Ammon's horn (tissue), 1 donor: ENCODE measurements at regions not wholly inside any gene's neighbourhood (a gene's known extent, or its start where the extent isn't known, plus 50 kb on each side); places are given as distances from the start of the nearest gene placed in this dataset.
"Not testable (repeated sequence)": the region's sequence is repeated elsewhere in the genome, so short reads cannot be mapped to it uniquely, and the experiment has no call there.

Source experiments
- DNase-seq: peaks from one replicate; pipeline ENCODE4 v3.0.0-alpha.2; 2016; ENCODE audit warnings: low spot score

DNA sequence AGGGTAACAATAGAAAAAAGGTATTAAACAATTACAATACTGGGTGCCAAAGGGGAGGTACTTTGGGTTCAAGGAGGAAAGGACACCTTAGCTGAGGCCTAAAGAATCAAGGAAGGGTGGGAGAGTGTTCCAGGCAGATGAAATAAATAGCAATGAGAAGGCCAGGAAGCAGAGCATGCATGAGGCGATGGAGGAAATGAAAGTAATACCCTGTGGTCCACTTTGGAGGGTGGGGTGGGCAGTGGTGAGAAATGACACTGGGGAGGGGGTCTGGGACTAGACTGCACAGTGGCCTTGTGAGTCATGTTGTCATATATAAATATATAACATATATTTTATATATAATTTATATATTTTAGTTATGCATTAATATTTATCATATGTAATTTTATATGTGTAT lies 55.9 kb downstream of the BHLHE40 start:
- DNase-seq = no peak

DNA sequence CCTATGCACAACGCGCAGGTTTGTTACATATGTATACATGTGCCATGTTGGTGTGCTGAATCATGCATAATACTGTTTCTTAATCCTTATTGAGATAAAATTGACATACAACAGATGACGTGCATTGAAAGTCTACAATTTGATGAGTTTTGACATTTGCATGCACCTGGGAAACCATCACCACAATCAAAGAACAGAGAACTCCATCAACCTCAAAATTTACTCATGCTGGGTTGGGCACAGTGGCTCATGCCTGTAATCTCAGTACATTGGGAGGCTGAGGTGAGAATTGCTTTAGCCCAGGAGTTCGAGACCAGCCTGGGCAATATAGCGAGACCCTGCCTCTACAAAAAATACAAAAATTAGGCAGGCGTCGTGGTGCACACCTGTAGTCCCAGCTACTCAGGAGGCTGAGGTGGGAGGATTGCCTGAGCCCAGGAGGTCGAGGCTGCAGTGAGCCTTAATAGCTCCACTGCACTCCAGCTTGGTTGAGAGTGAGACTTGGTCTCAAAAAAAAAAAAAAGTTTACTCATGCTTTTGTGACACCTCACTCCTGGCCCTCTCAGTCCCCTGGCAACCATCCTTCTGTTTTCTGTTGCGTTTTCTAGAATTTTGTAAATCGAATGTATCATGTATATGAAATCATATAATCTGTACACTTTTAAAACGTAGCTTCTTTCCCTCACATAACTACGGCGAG lies 56.6 kb downstream of the BHLHE40 start:
- no peak for DNase-seq

DNA sequence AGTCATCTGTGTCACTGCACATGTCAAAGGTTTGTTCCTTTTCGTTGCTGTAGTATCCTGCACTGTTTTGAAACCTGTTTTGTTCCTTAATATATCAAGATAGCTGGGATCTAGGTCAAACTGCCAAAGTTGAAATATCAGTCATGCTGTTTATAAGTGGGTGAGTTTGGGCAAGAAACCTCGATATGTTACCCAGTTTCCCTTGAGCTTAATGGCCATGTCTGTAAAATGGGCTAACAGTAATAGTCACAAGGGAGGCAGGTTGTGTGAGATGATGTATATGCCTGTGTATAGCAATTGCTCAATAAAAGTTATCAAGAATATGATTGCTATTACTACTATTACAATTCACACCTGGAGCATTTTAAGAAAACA lies 57.1 kb downstream of the BHLHE40 start:
- DNase-seq = no peak

DNA sequence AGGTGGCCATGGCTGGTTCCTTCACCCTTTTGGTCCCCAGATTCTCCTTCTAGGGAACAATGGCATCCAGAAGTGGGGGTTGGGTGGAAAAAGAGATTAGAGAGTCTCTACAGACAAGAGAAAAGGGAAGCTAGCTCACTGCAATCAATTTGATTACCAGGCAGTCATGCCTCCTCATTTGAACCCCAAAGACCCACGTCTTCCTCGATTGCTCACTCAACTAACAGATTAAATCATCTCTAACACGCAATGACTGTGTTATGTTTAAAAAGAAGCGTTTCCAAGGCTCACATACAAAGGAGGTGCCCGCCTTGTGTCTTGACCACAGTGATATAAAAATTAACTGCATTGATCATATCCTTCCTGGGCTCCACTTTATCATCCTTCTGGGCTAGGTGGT lies 57.6 kb downstream of the BHLHE40 start:
- DNase-seq = no peak

DNA sequence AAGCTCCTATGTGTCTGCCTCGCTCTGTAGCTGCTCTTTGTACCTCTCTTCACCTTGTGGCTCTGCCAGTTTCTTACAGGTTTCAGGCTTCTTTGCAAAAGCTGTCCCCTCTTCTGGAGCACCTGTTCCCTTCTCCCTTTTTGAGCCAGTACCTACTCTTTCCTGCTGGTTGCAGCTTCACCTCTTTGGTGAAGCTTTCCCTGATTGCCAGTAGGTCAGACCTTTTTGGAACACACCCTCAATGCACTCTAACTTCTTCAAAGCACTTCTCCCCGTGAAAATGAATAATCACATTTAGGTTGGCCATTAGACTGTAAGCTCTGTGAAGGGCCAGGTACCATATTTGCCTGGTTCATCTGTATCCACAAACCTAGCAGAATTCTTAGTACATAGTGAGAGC lies 60.3 kb downstream of the BHLHE40 start:
- DNase-seq = no peak

DNA sequence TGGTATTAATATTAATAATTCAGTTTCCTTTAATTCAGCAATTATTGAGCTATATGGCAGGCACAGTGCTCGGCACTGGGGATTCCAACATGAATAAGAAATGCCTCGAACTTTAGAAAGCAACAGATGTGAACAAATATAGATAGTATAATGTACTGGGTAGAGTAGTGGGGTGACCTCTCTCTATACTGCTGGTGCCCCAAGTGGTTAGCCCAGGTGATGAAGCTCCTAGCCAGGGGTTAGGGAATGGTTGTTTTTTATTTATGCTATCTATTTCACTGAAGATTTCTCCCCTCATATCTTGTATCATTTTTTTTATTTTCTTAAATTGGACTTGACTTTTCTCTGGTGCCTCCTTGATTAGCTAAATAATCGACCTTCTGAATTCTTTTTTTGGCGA lies 62.1 kb downstream of the BHLHE40 start:
- DNase-seq = no peak

DNA sequence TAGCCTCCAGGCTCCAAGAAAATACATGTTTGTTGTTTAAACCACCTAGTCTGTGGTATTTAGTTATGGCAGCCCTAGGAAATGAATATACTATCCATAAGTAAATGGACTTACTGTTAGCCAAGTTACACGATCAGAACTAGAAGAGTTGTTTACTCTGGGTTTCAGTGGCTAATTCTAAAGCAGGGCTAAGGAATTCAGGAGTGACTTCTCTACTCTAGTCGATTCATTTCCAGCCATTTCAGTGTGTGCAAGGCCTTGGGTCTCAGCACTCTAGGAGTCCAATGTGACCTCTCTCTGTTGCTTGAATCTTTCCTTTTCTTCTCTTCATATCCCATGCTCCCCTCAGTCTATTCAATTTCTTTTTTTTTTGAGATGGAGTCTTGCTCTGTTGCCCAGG lies 66.7 kb downstream of the BHLHE40 start:
- DNase-seq = no peak

DNA sequence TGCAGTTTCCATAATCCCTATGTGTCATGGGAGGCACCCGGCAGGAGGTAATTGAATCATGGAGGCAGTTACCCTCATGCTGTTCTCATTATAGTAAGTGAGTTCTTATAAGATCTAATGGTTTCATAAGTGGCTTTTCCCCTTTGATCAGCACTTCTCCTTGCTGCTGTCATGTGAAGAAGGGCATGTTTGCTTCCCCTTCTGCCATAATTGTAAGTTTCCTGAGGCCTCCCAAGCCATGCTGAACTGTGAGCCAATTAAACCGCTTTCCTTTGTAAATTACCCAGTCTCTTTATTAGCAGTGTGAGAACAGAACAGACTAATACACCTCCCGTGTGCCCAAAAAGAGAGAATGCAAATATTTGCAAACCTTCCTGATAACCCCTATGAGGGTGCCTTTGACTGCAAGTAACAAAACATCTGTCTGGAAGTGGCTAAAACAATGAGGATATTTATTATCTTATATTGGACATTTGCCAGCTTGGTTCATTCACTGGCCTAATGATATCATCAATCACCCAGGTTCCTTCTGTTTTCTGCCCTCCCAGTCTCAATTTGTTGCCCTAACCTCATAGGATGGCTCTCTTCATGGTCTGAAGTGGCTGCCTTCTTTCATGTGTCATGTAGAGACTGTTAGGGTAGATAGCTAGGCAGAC lies 68.7 kb downstream of the BHLHE40 start:
- no peak for DNase-seq

DNA sequence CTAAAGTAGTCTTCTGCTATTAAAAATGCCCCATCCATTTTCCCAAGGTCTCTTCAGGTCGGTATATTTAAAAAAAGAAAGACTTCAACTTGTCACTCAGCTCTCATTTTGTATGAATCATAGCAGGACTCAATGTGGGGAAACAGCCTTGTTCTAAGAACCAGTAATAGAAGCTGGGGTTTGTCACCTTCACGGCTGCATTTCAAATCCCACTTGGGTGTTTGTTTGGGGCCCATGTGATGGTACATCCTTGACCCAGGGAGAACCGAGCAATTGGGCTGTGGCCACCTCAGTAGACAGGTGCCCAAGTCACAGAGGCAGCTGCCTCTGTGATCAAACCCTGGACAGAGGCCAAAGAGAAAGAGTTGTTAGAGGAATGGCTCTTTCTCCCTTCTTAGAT lies 70.3 kb upstream of the ARL8B start:
- DNase-seq = no peak

DNA sequence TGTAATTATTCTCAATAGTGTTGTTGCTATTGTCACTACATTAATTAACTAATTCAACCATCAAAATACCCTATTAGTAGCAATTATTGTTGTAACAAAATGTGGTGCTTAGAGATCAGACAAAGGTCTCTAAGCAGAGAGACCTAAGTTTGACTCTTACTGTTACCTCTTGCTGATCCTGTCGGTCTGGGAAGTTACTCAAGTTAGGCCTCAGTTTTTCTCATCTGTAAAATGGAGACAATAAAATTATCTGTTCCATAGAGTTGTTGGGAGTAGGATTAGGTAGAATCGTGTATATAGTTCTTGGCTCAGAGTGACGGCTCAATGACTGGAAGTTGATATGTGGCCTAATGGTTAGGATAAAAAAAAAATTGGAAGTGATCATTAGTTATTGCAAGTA lies 69.8 kb upstream of the ARL8B start:
- DNase-seq = no peak

DNA sequence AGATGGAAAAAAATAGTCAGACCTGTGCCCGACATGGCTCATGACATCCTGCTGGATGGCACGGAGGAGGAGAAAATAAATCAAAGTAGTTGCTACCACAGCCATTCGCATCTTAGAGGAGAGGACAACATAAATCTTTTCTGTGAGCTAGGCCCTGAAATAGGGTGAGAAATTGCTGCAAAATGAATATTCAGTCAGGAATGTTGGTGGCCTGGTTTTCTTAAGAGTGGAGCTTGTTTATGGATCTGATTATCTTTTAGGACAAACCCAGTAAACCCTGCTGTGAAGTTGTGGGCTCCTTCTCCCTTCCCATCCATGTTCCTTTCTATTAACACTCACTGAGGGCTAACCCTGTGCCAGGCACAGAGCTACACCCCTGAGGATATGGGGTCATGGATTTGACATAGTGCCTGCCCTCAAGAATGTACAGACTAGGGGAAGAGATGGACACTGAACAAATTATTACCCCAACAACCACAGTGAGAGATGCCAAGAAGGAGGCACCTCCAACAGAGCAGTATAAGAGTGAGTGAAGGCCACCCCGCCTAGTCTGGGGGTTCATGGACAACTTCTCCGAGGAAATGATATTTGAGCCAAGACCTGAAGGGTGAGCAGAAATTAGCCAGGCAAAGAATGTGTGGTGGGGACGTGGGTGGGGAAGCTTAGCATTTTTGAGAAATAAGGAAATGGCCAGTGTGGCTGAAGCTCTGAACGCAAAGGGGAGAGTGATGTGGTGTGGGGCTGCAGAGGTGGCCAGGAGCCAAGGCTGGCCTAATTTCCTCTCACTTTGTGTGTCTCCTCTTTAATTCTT lies 68.9 kb upstream of the ARL8B start:
- DNase-seq = peak; percentile 48

DNA sequence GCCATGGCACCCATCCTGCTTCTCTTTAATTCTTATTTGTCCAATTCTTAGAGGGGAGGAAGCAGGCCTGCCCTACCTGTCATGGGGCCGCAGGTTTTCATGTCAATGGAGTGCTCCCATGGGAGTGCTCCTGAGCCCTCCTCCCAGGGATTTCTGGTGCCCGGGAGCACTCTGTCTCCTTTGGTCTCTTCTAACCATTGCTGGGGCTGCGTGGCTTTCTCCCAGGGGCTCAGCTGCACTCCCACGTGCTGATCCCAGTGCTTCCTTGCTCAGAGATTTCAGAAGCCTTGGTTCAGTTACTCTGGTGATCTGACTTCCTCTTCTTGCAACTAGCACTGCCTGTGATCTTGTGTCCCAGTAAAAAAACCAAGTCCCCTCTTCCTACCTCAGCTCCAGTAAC lies 68.0 kb upstream of the ARL8B start:
- no peak for DNase-seq

DNA sequence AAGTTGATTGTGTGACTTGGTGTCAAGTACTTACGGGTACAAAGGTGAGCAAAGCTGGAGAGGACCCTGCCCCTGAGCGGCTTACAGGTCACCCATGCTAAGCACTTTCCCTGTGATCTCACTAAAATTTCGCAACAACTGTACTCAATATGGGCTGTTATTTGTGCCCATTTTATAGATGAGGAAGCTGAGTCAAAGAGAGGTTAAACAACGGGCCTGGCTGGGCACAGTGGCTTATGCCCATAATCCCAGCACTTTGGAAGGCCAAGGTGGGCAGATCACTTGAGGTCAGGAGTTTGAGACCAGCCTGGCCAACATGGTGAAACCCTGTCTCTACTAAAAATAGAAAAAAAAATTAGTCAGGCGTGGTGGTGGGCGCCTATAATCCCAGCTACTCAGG lies 67.5 kb upstream of the ARL8B start:
- DNase-seq = not testable (repeated sequence)

DNA sequence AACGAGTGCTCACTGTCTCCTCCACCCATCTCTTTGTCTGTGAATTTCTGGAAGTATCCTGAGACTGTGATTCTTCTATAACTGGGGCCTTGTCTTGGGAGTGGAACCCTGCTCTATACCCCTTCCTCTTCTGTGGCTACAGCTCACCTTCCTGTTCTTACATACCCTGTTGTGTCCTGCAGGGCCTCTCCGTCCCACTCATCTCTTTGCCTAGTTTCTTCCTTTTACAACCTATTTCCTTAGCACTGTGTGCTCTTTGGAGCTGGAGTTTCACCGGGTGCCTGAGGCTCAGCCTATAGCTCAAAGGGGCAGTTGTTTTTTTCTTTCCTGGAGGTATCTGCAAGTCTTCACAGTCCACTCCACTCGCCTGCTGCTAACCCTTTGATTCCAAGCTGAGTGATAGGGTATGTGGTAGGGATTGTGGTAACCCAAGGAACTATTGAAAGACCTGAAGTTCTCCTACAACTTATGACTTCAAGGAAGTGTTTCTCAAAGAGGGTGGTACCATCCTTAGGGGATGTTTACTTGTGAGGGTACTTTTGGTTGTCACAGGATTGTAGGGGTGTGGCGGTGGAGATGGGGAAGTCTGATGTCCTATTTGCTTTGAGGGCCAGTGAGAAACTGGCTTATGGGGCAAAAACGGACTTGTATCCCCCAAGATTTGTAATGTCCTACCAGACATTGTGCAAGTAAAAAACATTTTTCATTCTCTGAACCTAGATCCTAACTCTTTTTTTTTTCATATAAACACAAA lies 66.6 kb upstream of the ARL8B start:
- DNase-seq = peak; percentile 26

DNA sequence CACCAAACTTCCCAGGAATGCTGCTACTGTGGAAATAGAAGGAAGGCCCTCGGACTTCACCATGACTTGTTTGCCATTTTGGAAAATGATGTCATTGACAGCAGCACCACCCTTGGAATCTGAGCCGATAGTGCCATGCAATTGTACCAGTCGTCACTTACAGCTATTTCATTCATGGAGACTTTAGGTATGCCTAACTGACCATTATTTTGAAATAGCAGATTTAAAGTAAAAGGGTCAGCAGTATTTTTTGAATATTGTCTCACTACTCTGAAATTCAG lies 66.0 kb upstream of the ARL8B start:
- DNase-seq = no peak

DNA sequence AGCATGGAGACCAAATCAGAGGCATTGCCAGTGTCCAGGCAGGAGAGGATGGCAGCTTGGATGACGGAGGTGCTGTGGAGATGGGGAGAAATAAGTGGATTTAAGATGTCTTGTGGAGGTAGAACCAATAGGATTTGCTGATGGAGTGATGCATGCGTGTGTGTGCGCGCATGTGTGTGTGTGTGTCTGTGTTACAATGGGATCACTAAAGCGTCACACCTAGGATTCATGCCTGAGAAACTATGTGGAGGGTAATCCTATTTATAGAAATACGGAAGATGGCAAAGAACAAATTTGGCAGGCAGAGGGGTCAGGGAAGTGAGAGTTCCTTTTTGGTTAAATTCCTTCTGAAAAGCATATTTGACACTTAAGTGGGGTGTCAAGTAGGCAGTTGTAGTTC lies 64.8 kb upstream of the ARL8B start:
- no peak for DNase-seq

DNA sequence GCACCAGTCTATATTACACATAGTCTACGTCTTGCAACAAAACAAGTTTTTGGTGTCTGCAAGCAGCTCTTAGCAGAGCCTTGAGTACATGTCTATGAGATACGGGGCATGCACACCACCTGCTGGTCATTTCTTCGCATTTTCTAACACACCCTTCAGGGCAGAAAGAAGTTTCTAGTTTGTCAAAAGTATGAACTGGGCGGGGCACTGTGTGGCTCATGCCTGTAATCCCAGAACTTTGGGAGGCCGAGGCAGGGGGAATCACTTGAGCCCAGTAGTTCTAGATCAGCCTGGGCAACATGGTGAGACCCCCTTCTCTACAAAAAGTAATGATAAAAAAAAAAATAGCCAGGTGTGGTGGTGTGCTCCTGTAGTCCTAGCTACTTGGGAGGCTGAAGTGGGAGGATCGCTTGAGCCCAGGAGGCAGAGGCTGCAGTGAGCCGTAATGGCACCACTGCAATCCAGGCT lies 64.2 kb upstream of the ARL8B start:
- peak; percentile 83 for DNase-seq

DNA sequence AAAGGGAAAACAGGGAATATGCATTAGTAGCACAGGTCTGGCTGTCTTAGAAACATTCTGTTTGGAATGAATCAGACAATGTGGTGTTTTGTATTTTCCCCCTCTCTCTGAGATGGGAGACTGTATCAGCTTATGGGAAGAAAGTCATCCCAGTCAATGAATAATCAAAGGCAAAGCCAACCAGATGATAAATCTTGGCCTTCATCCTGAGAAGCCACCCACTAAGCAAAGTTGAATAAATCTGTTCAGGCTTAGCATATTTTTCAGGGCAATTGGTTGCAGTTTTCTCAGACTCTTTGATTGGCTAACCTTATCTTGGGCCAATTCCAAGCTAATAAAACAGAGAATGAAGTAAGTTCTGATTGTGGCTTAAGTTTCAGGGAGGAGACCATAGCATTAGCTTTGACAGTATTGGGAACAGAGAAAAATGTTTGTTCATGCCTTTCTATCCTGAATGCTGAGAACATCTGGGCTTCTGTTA lies 63.6 kb upstream of the ARL8B start:
- peak; percentile 51 for DNase-seq

DNA sequence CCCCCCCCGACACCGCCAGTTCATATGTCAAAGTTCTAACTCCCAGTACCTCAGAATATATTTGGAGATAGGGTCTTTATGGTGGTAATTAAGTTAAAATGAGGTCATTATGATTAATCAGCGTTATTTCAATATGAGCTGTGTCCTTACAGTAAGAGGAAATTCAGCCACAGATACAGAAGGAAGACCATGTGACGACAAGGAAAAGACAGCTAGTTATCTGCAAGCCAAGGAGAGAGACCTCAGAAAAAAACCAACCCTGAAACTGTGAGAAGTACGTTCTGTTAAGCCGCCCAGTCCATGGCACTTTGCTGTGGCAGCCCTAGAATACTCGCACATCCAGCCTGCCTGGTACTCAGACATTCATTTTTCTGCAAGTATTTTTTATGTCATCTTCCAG lies 62.3 kb upstream of the ARL8B start:
- DNase-seq = no peak

DNA sequence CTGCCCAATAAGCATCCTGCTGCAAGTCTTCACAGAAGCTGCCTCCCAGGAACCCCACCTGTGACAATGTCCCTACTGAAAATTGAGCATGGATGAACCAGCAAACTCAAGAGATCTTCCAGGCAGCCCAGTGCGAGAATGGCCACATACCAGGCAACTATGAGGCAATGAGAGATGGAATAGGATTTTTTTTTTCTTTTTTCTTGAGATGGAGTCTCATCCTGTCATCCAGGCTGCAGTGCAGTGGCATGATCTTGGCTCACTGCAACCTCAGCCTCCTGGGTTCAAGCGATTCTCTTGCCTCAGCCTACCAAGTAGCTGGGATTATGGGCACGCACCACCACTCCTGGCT lies 60.9 kb upstream of the ARL8B start:
- DNase-seq = no peak

DNA sequence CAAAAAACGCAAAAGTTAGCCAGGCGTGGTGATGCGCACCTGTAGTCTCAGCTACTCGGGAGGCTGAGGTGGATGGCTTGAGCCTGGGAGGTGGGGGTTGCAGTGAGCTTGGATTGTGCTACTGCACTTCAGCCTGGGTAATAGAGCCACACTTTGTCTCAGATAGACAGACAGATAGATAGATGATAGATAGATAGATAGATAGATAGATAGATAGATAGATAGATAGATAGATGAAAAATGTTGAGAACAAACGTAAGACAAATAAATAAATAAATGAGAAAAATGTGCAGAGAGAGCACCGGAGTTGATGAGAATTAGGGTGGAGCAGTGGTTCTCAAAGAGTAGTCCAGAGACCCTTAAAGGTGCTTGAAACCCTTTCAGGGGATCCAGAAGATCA lies 58.4 kb upstream of the ARL8B start:
- DNase-seq = no peak

DNA sequence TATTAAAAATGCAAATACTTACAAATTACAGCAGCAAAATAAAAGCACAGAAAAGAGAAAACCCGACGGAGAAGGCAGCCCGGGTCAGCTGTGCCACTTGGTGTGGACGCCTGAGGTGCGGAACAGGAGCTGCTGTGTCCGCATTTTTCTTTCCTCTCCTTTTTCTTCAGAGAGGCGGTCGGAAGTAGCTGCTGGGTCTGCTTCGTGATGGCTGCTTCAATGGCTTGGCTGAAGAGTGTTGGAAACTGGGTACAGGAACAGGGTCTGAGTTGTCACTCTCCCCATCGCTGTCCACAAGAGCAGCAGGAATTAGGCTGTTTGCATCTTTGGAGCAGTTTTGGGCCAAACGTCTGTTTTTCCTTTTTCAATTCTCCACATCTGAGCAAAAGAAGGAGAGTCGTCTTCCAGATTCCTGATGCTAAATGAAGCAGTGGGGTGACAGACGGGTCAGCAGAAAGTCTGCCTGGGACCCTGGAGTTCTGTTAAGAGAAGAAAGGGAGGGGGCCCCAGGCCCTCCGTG lies 53.5 kb upstream of the ARL8B start:
- no peak for DNase-seq
